Fibroblast of lung (primary cell): ENCODE measurements at regions not wholly inside any gene's neighbourhood (a gene's known extent, or its start where the extent isn't known, plus 50 kb on each side); places are given as distances from the start of the nearest gene placed in this dataset.

Source experiments
- EZH2 ChIP-seq: IDR thresholded peaks from 2 replicates; pipeline ENCODE4 v1.5.1; 2012; ENCODE audit warnings: low read length, control low read depth, mild to moderate bottlenecking; ENCODE audit errors: missing control alignments
- TF ChIP-seq, protein P1 (sequence below), 2 donors: IDR thresholded peaks in 1 of 2; conservative IDR thresholded peaks in 1 of 2; 1 replicate in 1 of 2; 2 replicates in 1 of 2; pipeline ENCODE4 v1.5.1; 2011 to 2012; ENCODE audit warnings: low read length in 2 of 2, control low read depth in 1 of 2, inconsistent platforms in 1 of 2, low read depth in 1 of 2, mild to moderate bottlenecking in 1 of 2

DNA sequence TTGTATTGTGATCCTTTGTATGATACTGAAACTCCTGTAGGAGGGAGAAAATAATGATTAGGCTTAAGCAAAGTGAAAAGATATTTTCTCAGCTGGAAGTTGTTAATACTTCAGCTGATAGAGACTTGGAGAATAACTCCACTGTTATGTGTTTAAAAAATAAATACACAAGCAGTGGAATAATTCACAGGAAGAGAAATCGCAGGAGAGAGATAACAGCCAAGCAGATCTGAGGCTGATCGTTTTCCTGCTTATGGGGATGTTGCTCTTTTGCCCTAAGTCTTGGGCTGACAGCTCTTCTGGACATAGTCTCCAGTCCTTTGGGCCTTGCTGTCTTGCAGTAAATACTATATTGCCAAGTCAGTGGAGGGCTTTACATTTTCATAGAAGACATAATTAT is 93.3 kb downstream of the OLFM4 start:
- TF ChIP-seq, protein P1, sequence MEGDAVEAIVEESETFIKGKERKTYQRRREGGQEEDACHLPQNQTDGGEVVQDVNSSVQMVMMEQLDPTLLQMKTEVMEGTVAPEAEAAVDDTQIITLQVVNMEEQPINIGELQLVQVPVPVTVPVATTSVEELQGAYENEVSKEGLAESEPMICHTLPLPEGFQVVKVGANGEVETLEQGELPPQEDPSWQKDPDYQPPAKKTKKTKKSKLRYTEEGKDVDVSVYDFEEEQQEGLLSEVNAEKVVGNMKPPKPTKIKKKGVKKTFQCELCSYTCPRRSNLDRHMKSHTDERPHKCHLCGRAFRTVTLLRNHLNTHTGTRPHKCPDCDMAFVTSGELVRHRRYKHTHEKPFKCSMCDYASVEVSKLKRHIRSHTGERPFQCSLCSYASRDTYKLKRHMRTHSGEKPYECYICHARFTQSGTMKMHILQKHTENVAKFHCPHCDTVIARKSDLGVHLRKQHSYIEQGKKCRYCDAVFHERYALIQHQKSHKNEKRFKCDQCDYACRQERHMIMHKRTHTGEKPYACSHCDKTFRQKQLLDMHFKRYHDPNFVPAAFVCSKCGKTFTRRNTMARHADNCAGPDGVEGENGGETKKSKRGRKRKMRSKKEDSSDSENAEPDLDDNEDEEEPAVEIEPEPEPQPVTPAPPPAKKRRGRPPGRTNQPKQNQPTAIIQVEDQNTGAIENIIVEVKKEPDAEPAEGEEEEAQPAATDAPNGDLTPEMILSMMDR (conservative IDR thresholded peaks at IDR 0.05 in 1 of 2, IDR thresholded peaks at IDR 0.05 in 1 of 2; ENCODE audit: low read depth in 1 of 2, low read length in 2 of 2) = no peak
- TF ChIP-seq EZH2 = no peak
